Right hindlimb (tissue), 1 donor: ENCODE measurements at regions not wholly inside any gene's neighbourhood (a gene's known extent, or its start where the extent isn't known, plus 50 kb on each side); places are given as distances from the start of the nearest gene placed in this dataset.

Experiments
- DNase-seq: peaks from one replicate; pipeline ENCODE4 v3.0.0-alpha.2; 2018

GRCh38 chr6:144696610-144697368 is 411.7 kb downstream of the UTRN start:
- DNase-seq = no peak

- no peak for DNase-seq
Measured at GRCh38 chr6:144697369-144697760, 412.2 kb downstream of the UTRN start.

- DNase-seq = no peak
Measured at GRCh38 chr6:144697801-144698200, 412.7 kb downstream of the UTRN start.

DNA sequence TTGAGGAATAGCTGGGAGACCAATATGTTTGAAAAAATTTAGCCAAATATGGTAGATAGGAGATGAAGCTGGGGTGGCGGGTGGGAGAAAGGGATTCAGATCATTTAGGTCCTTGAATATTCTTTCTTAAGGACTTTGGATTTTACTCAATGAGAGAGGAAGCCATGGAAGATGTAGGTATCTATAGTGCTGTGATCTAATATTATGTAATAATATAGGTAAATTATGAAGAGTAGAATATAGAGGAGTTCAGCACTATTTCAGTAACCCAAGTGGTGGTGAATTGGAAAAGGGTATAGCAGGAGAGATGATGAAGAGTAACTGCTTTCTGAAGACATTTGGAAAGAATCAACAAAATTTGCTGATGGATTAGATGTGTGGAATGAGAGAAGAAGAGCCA is 417.6 kb downstream of the UTRN start:
- no peak for DNase-seq

- DNase-seq = no peak
Measured at GRCh38 chr6:144710207-144710606, 425.1 kb downstream of the UTRN start.

DNA sequence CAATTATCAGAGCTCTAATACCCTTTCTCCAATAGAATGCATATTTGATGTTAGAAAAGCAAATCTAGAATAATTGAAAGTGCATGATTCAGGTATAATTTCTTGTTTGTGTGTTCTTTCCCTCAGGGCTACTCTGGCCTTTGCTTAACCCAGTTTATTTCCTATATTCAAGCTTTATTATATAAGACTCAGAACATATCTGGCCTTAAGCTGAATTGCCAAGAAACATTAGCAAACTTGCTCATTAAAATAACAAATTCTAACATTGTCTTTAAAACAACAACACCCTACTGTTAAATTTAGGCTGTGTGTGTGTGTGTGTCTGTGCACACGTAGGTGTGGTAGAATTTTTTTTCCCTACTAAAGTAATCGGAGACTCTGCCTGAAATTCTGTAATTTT is 426.5 kb downstream of the UTRN start:
- no peak for DNase-seq

DNA sequence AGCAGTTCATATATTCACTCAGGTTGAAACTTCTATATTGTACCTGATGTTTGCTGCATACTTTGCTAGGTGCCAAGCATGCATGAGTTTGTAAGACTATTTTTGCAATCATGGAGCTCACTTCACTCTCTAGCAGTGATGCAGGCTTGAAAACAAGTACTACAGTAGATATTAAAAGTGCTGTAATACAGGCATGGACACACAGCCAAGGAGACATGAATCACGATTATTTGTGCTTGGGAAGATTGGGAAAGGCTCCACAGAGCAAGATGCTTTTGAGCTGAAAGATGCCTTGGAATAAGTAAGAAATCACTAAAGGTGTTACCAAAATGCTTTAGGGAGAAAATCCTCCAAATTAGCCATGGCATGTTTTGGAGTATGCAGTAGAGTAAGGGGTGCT is 427.4 kb downstream of the UTRN start:
- DNase-seq = no peak

- DNase-seq = no peak
Measured at GRCh38 chr6:144714021-144714712, 429.0 kb downstream of the UTRN start.

DNA sequence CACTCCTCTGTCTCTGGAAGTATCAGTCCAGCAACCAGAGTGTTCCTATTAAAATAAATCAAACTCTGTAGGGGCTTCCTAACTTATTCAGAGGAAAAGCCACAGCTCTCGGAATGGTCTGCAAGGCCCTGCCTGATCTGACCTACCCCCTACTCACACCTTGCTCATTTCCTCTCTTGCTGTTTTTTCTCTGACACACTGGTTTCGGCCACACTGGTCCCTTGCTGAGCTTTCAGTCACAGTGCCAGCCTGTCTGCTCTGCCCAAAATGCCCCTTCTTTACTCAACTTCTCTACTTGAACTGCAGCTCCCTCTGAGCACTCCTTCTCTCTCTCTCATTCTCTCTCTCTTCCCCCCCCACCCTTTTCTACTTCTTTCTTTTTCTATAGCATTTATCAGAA is 430.2 kb downstream of the UTRN start:
- no peak for DNase-seq

DNA sequence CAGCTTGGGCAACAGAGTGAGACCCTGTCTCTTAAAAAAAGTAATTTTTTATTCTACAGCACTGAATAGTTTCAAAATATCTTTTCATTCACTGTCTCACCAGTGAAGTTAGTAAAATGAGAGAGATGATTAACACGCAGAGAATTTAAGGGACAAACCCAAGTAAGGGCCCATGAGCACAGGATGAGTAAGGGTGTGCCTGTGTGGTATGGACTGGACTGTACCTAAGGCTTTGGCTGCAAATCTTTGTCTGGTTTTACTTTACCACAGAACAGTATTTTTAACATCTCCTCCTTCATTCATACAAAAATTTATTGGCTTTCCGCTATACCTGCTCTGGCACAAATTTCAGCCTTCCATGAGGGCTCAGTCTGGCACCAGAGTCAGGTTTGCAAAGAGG is 433.3 kb downstream of the UTRN start:
- DNase-seq = no peak

GRCh38 chr6:144721232-144721631 is 436.1 kb downstream of the UTRN start:
- no peak for DNase-seq

DNA sequence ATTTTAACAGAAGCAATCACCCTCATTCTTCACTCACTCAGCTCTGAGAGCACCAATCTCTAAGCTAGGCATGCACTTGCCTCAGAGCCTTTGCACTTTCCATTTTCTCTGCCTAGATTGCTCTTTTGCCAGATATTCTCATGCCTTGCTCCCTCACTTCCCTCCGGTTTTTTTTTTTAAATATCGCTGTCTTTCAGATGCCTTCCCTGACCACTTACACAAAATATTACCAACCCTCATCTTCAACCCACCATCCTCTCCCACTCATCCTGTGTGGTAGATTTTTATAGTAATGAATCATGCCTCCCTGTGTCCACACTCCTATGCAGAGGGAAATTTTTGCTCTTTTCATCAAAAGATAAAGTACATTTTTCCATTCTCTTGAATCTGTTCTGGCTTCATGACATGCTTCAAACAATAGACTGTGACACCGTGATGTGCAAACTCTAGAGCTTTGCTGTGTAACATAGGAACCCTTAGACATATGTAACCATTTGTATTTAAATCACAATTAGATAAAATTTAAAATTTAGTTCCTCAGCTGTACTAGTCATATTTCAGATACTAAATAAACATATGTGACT is 437.1 kb downstream of the UTRN start:
- DNase-seq = no peak

DNA sequence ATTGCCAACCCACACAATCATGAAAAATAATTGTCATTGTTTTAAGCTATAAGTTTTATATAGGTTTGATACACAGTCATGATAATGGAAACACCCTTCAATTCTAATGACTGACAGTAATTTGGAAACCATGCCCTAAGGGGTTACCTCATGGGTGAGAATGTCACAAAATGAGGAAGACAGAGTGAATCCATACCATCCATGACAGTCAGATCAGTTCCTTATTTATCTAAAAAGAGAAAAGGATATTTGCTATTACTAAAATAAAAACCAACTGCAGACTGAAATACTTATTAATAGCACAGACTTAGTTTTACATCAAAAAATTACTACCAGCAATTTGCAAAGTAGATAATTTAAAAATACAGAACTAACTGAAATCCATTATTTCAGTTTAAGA is 437.8 kb downstream of the UTRN start:
- no peak for DNase-seq

- no peak for DNase-seq
Measured at GRCh38 chr6:144723431-144723830, 438.3 kb downstream of the UTRN start.

DNA sequence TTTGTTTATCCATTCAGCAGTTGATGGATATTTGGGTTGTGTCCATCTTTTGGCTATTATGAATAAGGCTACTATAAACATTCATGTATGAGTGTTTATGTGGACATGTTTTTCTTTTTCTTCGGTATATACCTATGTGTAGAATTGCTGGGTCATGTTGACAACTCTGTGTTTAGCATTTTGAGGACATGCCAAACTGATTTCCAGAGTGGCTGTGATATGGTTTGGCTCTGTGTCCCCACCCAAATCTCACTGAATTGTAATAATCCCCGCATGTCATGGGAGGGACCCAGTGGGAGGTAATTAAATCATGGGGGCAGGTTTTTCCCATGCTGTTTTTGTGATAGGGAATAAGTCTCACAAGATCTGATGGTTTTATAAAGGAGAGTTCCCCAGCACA is 439.7 kb downstream of the UTRN start:
- DNase-seq = no peak

GRCh38 chr6:144725736-144726522 is 440.8 kb downstream of the UTRN start:
- no peak for DNase-seq

GRCh38 chr6:144728804-144729203 is 443.7 kb downstream of the UTRN start:
- DNase-seq = no peak

DNA sequence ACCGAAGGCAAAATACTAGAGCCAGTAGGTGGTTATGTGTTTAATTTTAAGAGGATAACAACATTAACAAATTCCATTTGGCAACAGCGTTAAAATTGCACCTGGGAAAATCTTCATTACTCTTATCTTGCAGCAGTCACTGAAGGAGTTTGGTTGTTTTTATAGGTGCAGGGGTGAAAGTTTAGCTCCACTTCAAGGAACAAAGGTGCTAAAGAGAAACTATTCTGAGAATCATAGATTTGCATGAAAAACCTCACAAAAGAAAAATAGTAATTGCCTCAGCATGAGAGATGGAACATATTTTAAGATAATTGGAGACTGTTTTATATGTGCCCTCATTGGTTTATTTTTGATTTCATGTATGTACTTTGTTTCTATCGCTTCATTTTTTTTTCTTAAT is 444.4 kb downstream of the UTRN start:
- no peak for DNase-seq

DNA sequence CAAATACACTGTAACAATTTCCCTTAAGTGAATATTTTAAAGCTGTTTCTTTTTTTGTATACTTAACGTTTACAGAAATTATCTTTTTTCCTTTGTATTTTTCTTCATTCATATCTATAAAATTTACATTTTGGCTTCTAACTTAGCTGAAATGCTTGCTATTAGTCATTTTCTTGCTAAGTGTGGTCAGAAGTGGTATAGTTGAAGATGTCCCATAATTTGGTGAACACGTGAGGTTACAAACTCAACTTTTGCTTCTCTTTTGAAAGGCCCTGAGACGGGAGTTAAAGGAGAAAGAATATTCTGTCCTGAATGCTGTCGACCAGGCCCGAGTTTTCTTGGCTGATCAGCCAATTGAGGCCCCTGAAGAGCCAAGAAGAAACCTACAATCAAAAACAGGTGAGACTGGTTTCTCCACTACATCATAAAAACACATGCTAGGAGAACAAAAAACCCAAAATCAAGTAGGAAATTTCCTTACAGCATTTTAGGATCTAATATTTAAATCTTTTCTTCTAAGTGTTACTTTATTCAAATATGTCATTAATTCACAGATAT is 445.0 kb downstream of the UTRN start:
- DNase-seq = no peak

DNA sequence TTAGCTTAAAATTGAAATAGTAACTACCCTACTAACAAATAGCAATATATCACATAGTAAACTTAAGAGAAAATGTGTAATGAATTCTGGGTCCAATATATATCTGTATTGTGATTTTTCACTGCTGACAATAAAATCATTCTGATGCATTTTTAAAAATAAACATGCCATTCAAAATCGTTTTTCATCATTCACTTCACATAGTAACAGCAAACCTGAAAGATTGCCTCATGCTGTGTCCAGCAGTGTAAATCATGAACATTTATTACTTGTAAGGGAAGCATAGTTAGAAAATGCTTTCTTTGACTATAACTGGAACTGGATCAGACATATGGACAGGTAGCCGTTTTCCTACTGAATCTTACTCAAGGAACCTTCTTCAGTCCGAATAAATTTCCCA is 446.1 kb downstream of the UTRN start:
- DNase-seq = no peak

GRCh38 chr6:144736763-144737162 is 451.6 kb downstream of the UTRN start:
- DNase-seq = no peak

DNA sequence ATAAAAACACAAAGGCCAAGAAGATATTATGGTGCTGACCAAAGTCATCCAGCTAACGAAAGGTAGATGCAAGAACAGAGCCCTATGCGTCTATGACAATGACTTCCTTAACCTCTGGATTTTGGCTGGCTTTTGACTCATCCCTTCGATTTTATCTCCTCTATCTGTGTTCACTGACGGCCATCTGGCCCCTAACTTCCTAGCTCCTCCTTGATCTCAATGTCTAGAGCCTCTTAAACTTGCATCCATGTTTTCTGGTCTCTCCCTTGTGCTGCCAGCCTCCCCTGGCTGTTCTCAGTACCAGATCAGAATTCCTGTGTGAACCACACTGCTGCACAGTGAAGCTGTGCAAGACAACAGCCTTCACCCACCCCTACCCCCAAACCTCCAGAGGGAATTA is 452.9 kb downstream of the UTRN start:
- no peak for DNase-seq

DNA sequence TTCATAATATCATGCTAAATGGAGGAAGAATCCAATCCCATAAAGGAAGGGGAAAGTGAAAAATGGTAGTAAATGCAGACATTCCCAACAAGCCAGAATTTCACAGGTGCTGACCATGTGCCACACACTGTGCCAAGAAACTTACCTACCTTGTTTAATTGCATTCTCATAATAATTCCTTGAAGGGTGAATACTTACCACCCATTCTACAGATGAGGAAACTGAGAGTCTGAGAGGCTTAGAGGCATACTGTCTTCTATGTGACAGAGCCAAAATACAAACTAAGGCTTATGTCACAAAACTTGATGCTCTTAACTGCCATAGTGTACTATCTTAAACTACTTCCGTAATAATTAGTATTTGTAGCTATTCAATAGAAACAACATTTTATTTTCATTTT is 454.7 kb downstream of the UTRN start:
- DNase-seq = no peak
